Tibial nerve (tissue), 4 donors: ENCODE measurements at regions not wholly inside any gene's neighbourhood (a gene's known extent, or its start where the extent isn't known, plus 50 kb on each side); places are given as distances from the start of the nearest gene placed in this dataset.

Source experiments
- EP300 ChIP-seq, 2 donors: sonication (generic); formaldehyde crosslinking; IDR thresholded peaks; one replicate each; pipeline ENCODE4 v1.6.1; 2017; ENCODE audit warnings: antibody characterized with exemption in 2 of 2, mild to moderate bottlenecking in 1 of 2
- POLR2A ChIP-seq, 2 donors: fragments of 450-650 bp; IDR thresholded peaks; one replicate each; pipeline ENCODE4 v1.6.1; 2017; ENCODE audit warnings: antibody characterized with exemption in 2 of 2, mild to moderate bottlenecking in 2 of 2, moderate library complexity in 2 of 2
- TF ChIP-seq, protein P1 (sequence below), 5 experiments: fragments of 200-600 bp in 3 of 5; fragments of 450-650 bp in 2 of 5; sonication (generic) in 3 of 5; IDR thresholded peaks; one replicate each; pipeline ENCODE4 v1.5.1; 2016 to 2019; ENCODE audit warnings: antibody characterized with exemption in 5 of 5, mild to moderate bottlenecking in 3 of 5, moderate library complexity in 2 of 5

GRCh38 chr13:80009760-80010159, 331.2 kb downstream of the SPRY2 start:
- TF ChIP-seq POLR2A (IDR thresholded peaks at IDR 0.05), result no peak
- TF ChIP-seq, protein P1, sequence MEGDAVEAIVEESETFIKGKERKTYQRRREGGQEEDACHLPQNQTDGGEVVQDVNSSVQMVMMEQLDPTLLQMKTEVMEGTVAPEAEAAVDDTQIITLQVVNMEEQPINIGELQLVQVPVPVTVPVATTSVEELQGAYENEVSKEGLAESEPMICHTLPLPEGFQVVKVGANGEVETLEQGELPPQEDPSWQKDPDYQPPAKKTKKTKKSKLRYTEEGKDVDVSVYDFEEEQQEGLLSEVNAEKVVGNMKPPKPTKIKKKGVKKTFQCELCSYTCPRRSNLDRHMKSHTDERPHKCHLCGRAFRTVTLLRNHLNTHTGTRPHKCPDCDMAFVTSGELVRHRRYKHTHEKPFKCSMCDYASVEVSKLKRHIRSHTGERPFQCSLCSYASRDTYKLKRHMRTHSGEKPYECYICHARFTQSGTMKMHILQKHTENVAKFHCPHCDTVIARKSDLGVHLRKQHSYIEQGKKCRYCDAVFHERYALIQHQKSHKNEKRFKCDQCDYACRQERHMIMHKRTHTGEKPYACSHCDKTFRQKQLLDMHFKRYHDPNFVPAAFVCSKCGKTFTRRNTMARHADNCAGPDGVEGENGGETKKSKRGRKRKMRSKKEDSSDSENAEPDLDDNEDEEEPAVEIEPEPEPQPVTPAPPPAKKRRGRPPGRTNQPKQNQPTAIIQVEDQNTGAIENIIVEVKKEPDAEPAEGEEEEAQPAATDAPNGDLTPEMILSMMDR (IDR thresholded peaks at IDR 0.05), result no peak
- TF ChIP-seq EP300 (IDR thresholded peaks at IDR 0.05), result no peak
